NCI-H1417 (cell line): ENCODE measurements at regions not wholly inside any gene's neighbourhood (a gene's known extent, or its start where the extent isn't known, plus 50 kb on each side); places are given as distances from the start of the nearest gene placed in this dataset.

ENCODE experiments used
- DNase-seq, 3 experiments: peaks; one replicate each; lab custom pipeline; 2025; lab: John Stamatoyannopoulos, UW

DNA sequence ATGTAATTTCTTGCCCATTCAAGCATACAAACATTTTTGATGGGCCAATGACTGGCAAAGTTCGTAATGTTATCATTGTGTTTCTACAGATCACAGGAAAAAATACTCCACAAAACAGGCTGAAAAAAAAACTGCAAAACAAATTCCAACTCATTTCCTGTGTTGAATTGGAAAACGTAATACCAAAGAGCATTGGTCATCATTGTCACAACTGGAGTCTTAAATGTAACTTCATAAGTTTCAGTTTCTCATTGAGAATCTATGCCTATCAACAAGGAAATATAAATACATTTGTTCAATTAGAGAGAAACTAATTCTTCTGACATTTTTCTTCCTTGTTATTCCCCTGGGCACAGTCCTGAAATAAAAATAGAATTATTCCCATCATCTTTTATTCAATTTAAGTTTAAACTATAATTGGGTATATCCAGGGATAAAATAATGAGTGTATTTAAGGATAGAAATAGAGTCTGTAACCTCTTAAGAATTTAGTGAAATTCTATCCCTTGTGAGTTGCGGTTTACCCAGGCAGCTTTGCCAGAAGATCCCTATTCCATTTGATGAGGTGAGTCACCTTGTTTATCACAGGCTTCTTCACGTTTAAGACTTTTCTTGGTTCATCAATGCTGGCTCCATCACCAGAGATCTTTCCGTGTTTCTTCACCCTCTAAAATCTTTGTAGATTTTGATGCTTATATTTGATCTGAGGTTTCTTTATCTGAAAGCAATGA, 112.7 kb upstream of the ITGA1 start:
- no peak for DNase-seq

DNA sequence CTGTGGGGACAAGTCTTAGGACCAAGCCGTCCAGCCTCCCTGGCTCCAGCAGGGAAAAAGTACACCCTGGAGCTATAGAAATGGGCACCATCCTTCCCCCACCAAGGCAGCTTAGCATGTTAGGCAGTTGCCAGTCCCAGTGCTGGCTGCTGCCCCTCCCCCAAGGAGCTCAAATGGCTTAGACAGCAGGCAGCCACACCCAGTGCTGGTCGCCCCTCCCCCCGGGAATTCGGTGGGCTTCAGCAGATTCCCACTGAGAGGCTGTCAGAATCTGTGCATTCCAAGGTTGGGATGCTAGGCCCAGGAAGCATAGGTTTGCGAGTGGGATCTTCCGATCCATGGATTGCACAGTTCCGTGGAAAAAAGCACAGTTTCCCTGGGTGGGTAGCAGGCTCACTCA, 105.2 kb upstream of the ITGA1 start:
- DNase-seq, result no peak

DNA sequence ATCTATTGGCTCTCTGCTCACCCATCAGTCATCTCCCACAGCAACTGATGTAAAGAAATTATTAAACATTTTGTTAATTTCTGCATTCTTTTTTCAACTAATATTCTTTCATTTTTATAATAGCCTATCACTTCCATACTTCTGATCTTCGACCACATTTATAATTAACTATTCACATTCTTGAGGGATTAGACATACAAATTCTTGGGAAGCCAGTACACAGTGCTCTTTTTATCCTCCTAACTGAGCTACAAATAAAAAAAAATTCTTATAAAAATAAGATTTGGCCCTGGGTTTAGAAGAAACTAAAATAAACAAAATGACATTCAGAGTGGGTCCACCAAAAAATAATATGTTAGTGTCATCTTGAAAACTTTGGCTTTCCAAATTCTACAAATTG, 103.7 kb upstream of the ITGA1 start:
- DNase-seq, result no peak

DNA sequence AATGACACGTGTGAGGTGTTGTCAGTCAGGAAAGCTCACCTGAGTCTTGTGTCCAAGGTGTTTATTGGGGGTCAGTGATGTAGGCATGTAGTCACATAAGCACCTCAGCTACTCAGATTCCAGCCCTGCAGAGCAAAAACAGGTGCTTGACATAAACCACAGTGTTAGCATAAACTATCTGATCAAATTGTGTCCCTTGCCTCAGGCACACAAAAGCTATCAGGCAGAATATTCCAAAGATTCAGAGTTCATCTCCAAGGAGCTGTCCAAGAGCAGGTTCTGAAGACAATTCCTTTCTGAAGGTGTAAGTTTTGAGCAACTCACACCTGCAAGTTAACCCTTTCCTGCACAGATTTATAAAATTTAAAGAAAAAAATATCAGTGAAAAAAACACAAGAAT, 102.2 kb upstream of the ITGA1 start:
- no peak for DNase-seq

DNA sequence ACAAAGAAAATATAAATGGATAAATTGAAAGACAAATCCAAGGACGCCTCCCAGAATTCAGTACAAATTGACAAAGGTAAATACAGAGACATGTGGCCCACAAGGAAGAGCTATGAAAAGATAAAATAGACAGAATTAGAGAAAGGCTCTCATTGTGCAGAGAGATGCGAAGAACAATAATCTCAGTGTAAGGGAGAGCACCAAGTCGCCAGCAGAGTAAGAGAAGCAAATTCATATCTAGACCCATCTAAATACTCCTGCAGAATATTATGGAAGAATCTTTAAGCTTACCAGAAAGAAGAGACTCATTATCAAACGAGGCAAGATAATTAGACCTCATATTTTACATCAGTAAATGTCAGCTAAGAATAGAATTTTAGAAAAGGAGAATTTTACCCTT, 101.7 kb upstream of the ITGA1 start:
- no peak for DNase-seq

DNA sequence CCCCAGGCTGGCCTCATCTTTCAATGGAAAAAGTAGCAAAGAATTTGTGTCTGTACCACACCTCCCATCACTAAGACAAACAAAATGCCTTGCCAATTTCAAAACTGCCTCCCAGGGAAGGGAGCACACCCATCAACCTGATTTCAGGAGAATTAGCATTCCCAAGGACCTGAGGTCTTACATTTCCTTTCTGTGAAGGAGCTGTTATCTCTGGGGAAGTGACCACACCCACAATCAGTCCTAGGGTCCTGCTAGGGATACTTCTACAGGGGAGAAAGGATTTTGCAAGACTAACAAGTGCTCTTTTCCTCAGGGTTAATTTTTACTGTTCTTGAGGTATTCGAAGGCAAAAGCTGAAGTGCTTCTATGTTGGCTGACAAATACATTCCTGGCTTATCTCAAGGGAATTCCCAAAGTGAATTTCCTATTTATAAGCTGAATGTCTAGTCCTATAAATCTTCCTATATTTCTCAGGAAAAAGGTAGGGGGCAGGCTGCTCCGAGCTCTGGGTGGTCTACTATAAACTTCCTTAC, 97.4 kb upstream of the ITGA1 start:
- DNase-seq, result no peak

DNA sequence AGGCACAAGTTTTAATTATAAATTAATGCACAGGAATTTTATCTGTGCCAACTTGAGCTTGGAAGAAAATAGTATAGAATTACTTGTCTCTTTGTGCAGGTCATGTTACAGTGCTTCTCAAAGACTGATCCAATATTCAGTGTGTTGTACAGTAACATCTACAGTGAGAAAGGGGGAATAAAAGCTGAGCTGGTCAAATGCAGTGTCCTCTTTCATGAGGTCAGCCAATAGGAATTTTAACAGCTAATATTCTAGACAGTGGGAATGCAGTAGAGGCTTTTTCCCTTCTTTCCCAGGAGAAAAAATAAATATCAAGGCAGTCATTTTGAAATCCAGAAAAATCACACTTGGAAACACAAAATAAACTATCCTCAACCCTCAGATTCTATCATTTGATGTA, 95.7 kb upstream of the ITGA1 start:
- DNase-seq, result no peak

DNA sequence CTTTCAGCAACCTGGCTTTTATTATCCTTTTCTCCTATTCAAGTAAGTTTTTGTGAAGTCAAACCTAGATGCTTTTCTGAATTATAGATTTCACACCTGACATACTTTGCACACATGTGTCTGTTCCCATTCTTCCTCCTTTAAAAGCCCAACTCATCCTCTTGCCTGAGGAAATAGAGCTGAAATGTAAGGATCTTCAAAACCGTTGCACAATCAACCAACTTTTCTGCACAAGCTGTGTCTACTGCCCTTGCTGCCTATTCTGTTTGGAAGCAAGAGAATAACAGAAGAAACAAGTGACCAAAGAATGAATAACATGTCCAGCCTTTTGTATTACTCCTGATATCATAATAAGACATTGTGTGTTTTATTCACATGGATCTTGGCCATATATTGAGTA, 95.1 kb upstream of the ITGA1 start:
- DNase-seq, result no peak

DNA sequence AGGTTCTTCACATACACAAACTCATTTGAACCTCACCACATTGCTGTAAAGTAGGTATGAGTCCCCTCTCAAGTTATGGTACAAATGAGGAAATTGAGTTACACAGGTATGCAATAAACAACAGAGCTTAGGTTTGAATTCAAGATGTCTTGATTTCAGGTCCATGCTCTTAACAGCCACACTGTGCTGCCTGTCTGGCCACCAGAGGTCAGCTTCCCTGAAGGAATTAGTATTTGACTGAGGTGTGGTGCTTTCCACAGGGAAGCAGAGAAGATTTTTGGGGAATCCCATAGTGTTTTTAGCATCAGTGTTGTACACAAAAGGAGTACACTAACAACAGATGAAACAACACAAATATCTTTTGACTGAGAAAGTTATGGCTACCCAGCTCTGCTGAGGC, 94.4 kb upstream of the ITGA1 start:
- peak in 2 of 3 experiments; percentile 7 to 48 for DNase-seq

DNA sequence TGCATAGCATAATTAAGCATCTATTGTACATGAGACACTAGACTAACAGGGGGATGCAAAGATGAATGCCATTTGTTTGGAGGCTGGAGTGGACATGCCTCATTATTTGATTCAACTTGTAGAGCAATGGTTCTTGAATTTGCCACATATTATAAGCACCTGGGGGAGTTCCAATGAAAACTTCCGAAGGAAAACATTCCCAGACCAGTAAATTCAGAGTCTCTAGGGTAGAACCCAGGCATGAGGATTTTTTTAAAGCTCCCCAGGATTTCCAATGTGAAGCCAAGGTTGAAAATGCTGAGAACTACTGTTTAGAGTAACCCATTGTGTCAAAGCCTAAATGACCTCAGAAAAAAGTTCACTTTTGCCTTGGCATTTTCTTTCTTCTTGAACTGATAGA, 93.9 kb upstream of the ITGA1 start:
- no peak for DNase-seq

DNA sequence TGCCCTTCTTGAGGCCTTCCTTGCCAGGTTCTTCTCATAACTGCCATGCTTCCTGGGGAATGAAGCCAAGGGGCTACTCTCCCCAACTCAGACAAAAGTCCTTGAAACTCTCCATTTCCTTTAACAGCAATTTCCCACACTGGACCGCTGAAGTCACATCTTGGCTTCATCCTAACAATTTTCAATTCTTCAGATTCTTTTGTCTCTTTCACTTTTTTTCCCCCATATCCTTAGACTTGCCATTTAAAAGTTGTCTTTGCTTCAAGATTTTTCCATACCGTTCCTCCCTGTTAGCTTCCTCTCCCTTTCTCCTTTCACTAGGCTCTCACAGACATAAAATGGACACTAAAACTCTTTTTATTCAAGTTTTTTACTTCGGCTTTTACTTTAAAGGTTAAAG, 93.1 kb upstream of the ITGA1 start:
- no peak for DNase-seq

DNA sequence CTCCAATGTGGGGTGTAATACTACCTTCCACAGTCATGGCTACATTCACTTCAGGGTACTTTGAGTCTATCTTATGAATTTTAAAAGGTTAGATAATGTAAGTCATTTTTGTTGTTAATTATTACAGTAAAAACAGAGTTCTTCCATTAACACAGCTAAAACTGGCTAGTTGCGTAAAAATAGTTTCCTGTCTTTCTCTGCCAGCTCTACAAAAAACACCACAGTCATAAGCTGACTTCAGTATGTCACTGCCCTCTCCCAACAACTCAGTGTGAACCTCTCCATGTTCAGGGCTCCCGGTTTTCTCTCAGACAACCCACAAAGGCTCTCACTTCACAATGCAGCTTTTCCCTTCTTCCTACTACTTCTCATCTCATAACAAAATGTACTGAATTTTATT, 84.8 kb upstream of the ITGA1 start:
- DNase-seq, result no peak

DNA sequence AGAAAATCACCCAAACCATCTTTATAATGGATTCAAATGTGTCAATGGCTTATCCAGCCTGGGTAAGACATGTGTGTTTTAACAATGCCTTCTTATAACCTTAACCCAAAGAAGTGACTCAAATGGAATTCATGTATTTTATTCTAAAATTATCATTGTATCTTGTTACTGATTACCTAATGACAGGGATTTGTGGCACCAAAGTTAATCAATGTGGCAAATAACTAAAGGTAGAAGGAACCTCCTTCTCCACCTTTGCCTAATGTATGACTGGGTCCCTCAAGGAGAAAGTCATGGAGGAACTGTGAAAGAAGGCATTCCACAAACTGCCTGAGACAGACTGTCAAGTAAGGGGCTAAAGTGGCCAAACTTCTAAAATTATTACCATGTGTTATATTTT, 84.4 kb upstream of the ITGA1 start:
- no peak for DNase-seq

DNA sequence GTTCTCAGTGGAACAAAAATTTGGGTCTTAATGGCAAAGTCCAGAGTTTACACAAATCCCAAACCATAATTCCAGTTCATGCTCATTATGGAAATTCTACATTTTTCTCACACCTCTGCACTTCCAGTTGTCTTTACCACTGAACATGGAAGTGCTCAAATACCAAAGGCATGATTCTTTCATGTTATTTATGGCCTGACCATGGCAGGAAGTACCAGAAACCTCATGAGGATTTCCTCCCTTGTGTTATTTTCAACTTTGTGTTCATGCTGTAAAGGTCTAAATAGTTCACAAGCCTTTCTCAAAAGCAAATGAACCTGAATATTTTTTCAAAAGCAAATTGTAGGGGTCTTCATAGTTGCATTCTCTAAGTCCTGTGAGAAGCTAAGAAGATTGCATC, 82.0 kb upstream of the ITGA1 start:
- DNase-seq, result no peak

DNA sequence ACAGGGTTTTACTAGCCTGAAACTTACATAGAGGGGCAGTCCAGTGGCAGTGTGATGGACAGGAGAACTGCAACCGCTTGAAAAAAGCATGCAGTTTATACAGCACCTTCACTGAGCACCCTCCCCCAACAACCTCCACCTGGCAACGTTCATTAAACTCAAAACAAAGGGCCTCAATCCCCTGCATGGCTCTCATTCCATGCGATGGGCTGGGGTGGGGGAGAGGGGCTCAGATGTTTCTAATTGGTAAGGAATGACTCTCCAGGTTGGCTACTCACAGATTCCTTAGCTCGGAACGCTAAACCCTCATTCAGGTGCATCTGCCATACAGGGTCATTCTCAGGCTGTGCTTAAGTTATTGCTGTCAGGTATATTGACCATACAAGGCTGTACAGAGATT, 80.9 kb upstream of the ITGA1 start:
- no peak for DNase-seq

DNA sequence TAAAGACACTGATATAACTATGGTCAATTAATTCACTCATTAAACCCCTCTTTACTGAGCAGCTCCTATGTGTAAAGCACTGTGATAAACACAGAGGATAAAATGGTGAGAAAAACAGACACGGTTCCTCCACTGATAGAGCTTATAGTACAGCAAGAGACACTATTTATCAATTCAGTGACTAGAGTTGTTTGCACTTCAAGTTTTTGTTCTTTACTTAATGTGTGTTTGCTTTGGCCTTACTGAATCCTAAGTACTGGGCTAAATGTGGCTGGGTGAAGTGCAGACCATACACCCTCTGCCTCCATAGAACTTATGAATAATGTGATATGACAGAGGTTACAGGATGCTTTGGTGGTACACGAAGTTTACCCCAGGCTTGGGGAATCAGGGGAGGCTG, 80.1 kb upstream of the ITGA1 start:
- peak in 1 of 3 experiments; percentile 16 for DNase-seq

DNA sequence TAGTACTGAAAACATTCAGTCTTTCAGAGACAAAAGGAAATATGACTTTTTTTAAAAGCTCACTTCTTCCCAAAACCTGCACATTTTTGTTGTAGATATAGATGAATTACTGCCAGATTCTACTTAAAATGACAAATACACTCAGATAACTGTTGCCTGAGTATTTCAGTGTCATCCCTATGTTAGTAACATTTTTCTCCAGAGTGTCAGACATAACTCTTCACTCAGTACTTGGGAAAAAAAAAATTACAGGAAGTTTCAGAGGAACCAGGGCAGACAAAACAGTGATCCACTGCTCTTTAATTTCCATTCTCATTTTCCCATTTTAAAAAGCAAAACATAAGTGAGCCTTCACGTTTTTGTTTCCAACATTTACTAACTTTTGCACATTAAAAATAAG, 79.3 kb upstream of the ITGA1 start:
- no peak for DNase-seq

DNA sequence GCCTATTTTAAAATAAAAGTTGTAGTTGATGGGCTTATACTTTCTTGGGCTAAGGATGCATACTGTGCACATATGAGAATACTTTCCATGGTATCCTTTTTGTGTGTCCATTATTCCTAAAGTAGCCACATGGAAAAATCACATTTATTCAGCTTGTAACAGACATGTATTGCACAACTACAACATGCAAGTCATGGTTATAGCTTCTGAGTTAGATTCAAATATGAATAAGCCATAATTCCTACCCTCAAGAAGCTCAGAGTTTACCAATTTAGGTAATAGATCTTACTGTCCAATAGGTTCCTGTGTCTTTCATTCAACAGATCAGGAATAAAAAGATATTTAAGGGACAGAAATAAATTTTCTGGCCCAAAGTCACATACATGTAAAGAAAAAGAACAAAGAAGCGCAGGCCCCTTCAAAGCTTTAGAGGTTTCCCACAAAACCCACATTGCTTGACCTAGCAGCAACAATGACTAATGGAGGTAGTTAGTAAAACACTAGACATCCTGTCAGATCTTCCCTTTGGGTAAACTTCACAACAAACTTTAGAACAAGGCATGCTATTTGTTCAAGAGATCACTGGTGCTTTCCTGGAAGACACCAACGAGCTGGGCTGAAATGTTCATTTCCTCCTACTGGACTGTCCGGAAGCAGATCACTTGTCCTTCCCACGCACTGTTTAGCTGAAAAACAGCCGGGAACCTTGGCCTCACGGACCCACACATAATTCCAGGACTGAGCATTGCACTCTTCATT, 78.4 kb upstream of the ITGA1 start:
- no peak for DNase-seq

DNA sequence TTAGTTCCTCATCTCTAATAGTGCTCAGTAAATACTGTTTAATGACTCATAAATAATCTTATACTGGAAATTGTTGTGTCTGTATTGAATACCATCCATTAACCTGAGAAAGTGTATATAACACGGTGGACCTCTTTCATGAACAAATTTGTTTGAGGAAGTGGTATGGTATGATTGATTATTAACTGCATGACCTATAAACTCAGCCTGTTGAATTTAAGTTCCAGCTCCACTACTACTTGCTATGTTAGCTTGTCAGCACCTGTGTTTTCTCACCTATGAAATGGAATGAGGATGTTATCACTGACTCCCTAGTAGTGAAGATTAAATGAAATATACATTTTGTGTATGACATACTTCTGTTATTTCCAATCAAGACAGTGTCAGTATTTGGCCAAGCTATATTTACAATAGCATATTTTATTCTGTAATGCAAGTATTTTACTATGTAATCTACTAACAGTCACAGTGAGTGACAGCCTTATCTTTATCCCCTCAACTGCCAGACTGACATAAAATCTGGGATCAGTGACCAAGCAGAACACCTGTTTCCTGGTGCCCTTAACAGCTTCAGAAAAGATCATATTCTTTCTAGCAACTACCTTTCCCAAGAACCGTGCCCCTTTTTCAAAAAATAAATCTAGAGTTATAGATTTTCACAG, 77.3 kb upstream of the ITGA1 start:
- DNase-seq, result peak in 2 of 3 experiments; percentile 8 to 59

DNA sequence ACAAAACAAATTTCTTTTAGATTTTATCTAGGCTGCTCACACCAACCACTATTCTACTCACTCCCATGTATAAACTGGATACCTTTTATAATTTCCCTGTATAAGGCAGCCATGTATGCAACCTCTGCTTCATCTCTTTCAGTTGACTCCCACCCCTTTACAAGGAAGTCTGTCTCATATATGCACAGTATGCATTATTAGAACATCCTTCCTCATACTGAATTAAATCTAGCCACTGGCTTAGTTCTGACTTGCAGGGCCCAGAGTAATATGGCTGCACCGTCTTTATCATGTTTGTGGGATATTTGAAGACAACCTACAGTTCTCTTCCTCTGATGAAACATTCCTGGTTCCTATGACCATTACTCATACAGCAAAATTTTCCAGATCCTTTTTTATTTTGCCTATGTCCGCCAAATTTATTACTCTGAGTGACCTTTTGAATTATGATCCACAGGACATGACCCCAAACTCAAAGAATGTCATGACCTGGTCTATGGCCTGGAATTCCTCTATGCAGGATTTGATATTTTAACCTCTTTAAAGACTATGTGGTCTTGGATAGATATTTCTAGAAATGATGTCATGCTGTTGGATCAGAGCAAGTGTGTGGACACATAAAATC, 76.6 kb upstream of the ITGA1 start:
- no peak for DNase-seq

DNA sequence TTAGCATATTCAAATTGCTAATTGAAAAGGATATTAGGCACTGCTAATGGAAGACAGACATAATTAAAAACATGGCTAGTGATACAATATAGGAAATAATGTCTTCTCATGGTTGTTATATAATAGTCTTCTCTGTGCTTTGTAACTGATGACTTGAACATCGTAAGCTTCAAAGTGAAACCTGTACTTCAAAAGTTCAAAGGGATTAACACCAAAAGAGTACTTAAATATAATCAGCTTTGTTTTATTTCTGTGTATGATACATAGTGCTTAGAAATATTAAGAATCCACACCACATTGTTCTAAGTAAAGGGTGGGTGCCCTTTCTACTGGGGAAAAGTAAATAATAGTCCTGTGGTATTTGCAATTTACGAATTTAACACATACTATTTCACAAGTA, 75.4 kb upstream of the ITGA1 start:
- DNase-seq, result no peak

DNA sequence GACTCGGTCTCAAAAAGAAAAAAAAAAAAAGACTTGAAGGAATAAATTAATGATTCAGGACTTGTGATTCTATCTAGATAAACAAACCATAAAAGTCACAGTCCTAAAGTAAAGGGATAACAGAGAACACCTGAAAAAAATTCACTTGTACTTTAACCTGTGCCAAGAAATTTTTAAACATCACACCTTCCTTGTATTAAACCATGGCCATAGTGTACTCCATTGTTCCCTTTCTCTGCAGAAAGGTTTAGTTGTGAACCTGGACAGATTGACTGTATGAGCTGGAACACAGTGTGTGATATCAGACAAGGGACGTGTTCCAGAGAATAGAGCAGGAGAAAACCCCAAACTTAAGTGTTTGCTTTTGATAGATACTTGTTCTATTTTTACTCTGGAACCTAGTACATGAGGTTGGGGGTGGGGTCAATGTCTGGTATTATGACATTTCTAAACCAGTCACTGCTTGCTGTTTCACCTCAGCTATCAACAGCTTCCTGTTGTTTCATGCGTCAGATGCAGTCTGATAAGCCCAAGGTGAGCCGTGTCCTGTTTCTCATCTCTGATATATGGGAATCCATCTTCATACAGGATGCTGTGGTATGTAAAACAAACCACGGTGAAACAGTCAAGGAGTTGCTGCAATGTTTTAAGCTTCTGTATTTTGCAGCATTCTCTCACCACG, 62.5 kb upstream of the ITGA1 start:
- DNase-seq, result peak in 2 of 3 experiments; percentile 17 to 84
